ENCODE measurements at regions not wholly inside any gene's neighbourhood (a gene's known extent, or its start where the extent isn't known, plus 50 kb on each side); places are given as distances from the start of the nearest gene placed in this dataset.

DNA sequence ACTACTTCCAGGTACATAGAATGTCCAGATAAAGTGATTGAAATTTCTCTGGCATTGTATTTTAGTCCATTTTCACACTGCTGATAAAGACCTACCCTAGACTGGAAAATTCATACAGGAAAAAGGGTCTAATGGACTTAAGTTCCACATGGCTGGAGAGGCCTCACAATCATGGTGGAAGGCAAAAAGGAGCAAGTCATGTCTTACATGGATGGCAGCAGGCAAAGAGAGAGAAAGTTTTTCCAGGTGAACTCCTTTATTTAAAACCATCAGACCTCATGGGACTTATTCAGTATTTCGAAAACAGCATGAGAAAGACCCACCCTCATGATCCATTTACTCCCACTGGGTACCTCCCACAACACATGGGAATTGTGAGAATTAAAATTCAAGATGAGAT, 1359.7 kb upstream of the RAG2 start:
- Histone ChIP-seq H3K27me3 (ENCODE audit: insufficient read depth, low read depth, low read length) (no peaks in the 10 kb centered on the region), H3K36me3 (ENCODE audit: insufficient read depth, low read length) (no peaks in the 10 kb centered on the region), H3K4me3 (ENCODE audit: low read length) (no peak overlapping the region), H3K9me2 (ENCODE audit: insufficient read depth, low read length) (no peaks in the 10 kb centered on the region), H3K4me2 (ENCODE audit: low read length) (no peak overlapping the region), H3K9me3 (ENCODE audit: low read length) (peaks cover 4% of the 10 kb centered on the region), H4K20me1 (ENCODE audit: insufficient read depth) (no peaks in the 10 kb centered on the region), H3K79me2 (replicated peaks; ENCODE audit: insufficient read depth, low read length) (no peaks in the 10 kb centered on the region), H3K9ac (ENCODE audit: low read length) (no peak overlapping the region), H3K27ac (ENCODE audit: low read length) (no peak overlapping the region), H3F3A (ENCODE audit: insufficient read depth, low read length, poor library complexity, severe bottlenecking) (no peaks in the 10 kb centered on the region), H2AFZ (ENCODE audit: low read depth, low read length) (no peak overlapping the region)
- TF ChIP-seq RAD21 (conservative IDR thresholded peaks at IDR 0.05), result no peak
- TF ChIP-seq TAF1 (IDR thresholded peaks at IDR 0.05; ENCODE audit: low read depth), result no peak
- TF ChIP-seq SMC3 (conservative IDR thresholded peaks at IDR 0.05; ENCODE audit: poor library complexity), result no peak
- TF ChIP-seq EP300 (conservative IDR thresholded peaks at IDR 0.05; ENCODE audit: poor library complexity, severe bottlenecking), result no peak
- TF ChIP-seq, protein P1, sequence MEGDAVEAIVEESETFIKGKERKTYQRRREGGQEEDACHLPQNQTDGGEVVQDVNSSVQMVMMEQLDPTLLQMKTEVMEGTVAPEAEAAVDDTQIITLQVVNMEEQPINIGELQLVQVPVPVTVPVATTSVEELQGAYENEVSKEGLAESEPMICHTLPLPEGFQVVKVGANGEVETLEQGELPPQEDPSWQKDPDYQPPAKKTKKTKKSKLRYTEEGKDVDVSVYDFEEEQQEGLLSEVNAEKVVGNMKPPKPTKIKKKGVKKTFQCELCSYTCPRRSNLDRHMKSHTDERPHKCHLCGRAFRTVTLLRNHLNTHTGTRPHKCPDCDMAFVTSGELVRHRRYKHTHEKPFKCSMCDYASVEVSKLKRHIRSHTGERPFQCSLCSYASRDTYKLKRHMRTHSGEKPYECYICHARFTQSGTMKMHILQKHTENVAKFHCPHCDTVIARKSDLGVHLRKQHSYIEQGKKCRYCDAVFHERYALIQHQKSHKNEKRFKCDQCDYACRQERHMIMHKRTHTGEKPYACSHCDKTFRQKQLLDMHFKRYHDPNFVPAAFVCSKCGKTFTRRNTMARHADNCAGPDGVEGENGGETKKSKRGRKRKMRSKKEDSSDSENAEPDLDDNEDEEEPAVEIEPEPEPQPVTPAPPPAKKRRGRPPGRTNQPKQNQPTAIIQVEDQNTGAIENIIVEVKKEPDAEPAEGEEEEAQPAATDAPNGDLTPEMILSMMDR (IDR thresholded peaks at IDR 0.05; ENCODE audit: poor library complexity, severe bottlenecking), result no peak
- TF ChIP-seq, protein P2, sequence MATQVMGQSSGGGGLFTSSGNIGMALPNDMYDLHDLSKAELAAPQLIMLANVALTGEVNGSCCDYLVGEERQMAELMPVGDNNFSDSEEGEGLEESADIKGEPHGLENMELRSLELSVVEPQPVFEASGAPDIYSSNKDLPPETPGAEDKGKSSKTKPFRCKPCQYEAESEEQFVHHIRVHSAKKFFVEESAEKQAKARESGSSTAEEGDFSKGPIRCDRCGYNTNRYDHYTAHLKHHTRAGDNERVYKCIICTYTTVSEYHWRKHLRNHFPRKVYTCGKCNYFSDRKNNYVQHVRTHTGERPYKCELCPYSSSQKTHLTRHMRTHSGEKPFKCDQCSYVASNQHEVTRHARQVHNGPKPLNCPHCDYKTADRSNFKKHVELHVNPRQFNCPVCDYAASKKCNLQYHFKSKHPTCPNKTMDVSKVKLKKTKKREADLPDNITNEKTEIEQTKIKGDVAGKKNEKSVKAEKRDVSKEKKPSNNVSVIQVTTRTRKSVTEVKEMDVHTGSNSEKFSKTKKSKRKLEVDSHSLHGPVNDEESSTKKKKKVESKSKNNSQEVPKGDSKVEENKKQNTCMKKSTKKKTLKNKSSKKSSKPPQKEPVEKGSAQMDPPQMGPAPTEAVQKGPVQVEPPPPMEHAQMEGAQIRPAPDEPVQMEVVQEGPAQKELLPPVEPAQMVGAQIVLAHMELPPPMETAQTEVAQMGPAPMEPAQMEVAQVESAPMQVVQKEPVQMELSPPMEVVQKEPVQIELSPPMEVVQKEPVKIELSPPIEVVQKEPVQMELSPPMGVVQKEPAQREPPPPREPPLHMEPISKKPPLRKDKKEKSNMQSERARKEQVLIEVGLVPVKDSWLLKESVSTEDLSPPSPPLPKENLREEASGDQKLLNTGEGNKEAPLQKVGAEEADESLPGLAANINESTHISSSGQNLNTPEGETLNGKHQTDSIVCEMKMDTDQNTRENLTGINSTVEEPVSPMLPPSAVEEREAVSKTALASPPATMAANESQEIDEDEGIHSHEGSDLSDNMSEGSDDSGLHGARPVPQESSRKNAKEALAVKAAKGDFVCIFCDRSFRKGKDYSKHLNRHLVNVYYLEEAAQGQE (IDR thresholded peaks at IDR 0.05; ENCODE audit: borderline replicate concordance), result no peak
- TF ChIP-seq POLR2AphosphoS5 (IDR thresholded peaks at IDR 0.05), result no peak

DNA sequence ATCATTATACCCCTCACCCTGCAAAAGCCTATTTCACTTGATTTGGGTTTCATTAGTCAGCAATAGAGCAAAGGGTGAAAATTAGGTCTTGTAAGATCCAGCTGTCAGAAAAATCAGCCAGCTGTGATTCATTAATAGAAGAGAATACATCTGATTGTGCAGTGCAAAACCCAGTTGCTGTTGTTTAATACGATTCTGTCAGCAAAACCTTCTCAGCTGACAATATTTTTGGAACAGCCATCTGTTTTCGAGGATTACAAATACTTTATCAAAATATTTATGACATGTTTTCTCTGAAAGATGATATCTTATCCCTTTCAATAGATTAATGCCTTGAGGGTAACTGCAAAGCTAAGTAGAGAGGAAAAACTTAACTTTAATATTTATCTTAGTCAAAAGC, 1354.0 kb upstream of the RAG2 start:
- TF ChIP-seq, protein P1 (IDR thresholded peaks at IDR 0.05; ENCODE audit: poor library complexity, severe bottlenecking), result no peak
- TF ChIP-seq TAF1 (IDR thresholded peaks at IDR 0.05; ENCODE audit: low read depth) (no peak), RAD21 (conservative IDR thresholded peaks at IDR 0.05) (no peak), MXI1 (conservative IDR thresholded peaks at IDR 0.05; ENCODE audit: poor library complexity, severe bottlenecking) (no peak), EP300 (conservative IDR thresholded peaks at IDR 0.05; ENCODE audit: poor library complexity, severe bottlenecking) (no peak), POLR2AphosphoS5 (IDR thresholded peaks at IDR 0.05) (no peak), SMC3 (conservative IDR thresholded peaks at IDR 0.05; ENCODE audit: poor library complexity) (no peak), EZH2 (IDR thresholded peaks at IDR 0.05; ENCODE audit: borderline replicate concordance, insufficient read depth, low read length, poor library complexity, severe bottlenecking) (no peak)
- TF ChIP-seq, protein P2 (IDR thresholded peaks at IDR 0.05; ENCODE audit: borderline replicate concordance), result no peak
- no peak overlapping the region for H3K27ac ChIP-seq (ENCODE audit: low read length)

More for the DNA sequence above, 1354.0 kb upstream of the RAG2 start:
- no peaks in the 10 kb centered on the region for H4K20me1 ChIP-seq (ENCODE audit: insufficient read depth)
- no peaks in the 10 kb centered on the region for H3K9me3 ChIP-seq (ENCODE audit: low read length)
- H3K79me2 ChIP-seq (replicated peaks; ENCODE audit: insufficient read depth, low read length), result no peaks in the 10 kb centered on the region
- no peaks in the 10 kb centered on the region for H3F3A ChIP-seq (ENCODE audit: insufficient read depth, low read length, poor library complexity, severe bottlenecking)
- H3K27me3 ChIP-seq (ENCODE audit: insufficient read depth, low read depth, low read length), result no peaks in the 10 kb centered on the region
- H3K4me2 ChIP-seq (ENCODE audit: low read length), result no peak overlapping the region
- no peaks in the 10 kb centered on the region for H3K36me3 ChIP-seq (ENCODE audit: insufficient read depth, low read length)
- H3K9me2 ChIP-seq (ENCODE audit: insufficient read depth, low read length), result no peaks in the 10 kb centered on the region
- H3K4me3 ChIP-seq (ENCODE audit: low read length), result no peak overlapping the region
- no peak overlapping the region for H2AFZ ChIP-seq (ENCODE audit: low read depth, low read length)
- no peak overlapping the region for H3K9ac ChIP-seq (ENCODE audit: low read length)
